Type B pancreatic cell (in vitro differentiated cells): ENCODE measurements at regions not wholly inside any gene's neighbourhood (a gene's known extent, or its start where the extent isn't known, plus 50 kb on each side); places are given as distances from the start of the nearest gene placed in this dataset.

ENCODE experiments used
- DNase-seq: peaks from one replicate; pipeline ENCODE4 v3.0.0; 2021; ENCODE audit warnings: mixed read lengths; ENCODE audit not compliant: unreplicated experiment; ENCODE audit errors: extremely low spot score
- H3K27ac Mint-ChIP-seq: 2 replicates; pipeline ENCODE4 v1.8.0; 2021; ENCODE audit warnings: mild to moderate bottlenecking, mixed read lengths
- H3K27me3 Mint-ChIP-seq: 2 replicates; pipeline ENCODE4 v1.8.0; 2021; ENCODE audit warnings: mixed read lengths
- H3K36me3 Mint-ChIP-seq: 2 replicates; pipeline ENCODE4 v1.8.0; 2021; ENCODE audit warnings: mixed read lengths
- H3K4me1 Mint-ChIP-seq: one replicate; pipeline ENCODE4 v1.8.0; 2021; ENCODE audit warnings: mixed read lengths; ENCODE audit not compliant: unreplicated experiment
- H3K4me3 Mint-ChIP-seq: 2 replicates; pipeline ENCODE4 v1.8.0; 2021; ENCODE audit warnings: mild to moderate bottlenecking, mixed read lengths
- H3K9me3 Mint-ChIP-seq: 2 replicates; pipeline ENCODE4 v1.8.0; 2021; ENCODE audit warnings: mixed read lengths
- CTCF ChIP-seq: fragments of 200-600 bp; sonication (generic); conservative IDR thresholded peaks from 2 replicates; pipeline ENCODE4 v1.5.0; 2021; ENCODE audit warnings: antibody characterized with exemption, mild to moderate bottlenecking

- Mint-ChIP-seq H3K36me3 (no peaks in the 10 kb centered on the region), H3K4me1 (no peaks in the 10 kb centered on the region), H3K27me3 (no peaks in the 10 kb centered on the region), H3K27ac (no peak overlapping the region), H3K4me3 (no peak overlapping the region), H3K9me3 (no peaks in the 10 kb centered on the region)
- TF ChIP-seq CTCF: no peak
- DNase-seq: no peak
Observed at GRCh38 chr4:115323106-115323707, 209.8 kb upstream of the NDST4 start.

DNA sequence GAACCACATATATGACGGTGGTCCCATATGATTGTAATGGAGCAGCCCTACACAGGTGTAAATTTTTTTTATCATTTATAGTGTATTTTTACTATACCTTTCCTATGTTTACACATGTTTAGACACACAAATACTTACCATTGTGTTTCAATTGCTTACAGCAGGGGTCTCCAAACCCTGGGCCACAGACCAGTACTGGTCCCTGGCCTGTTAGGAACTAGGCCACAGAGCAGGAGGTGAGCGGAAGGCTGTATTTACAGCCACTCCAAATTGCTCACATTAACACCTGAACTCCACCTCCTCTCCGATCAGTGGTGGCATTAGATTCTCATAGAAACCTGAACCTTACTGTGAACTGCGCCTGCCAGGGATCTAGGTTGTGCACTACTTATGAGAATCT, 201.8 kb upstream of the NDST4 start:
- no peak for TF ChIP-seq CTCF
- H3K4me3 Mint-ChIP-seq: no peak overlapping the region
- H3K4me1 Mint-ChIP-seq: no peaks in the 10 kb centered on the region
- DNase-seq: no peak
- no peaks in the 10 kb centered on the region for H3K36me3 Mint-ChIP-seq
- no peaks in the 10 kb centered on the region for H3K27me3 Mint-ChIP-seq
- no peaks in the 10 kb centered on the region for H3K9me3 Mint-ChIP-seq
- no peak overlapping the region for H3K27ac Mint-ChIP-seq

DNA sequence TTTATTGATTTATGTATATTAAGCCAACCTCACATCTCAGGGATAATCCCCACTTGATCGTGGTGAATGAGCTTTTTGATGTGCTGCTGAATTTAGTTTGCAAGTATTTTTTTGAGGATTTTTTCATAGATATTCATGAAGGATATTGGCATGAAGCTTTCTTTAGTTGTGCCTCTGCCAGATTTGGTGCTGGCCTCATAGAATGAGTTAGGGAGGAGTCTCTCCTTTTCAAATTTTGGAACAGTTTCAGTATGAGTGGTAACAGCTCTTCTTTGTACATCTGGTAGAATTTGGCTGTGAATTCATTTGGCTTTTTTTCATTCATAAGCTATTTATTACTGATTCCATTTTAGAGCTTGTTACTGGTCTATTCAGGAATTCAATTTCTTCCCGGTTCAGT, 197.2 kb upstream of the NDST4 start:
- H3K27me3 Mint-ChIP-seq: no peaks in the 10 kb centered on the region
- no peak for TF ChIP-seq CTCF
- no peak overlapping the region for H3K4me3 Mint-ChIP-seq
- no peaks in the 10 kb centered on the region for H3K9me3 Mint-ChIP-seq
- no peaks in the 10 kb centered on the region for H3K4me1 Mint-ChIP-seq
- H3K27ac Mint-ChIP-seq: no peak overlapping the region
- no peak for DNase-seq
- H3K36me3 Mint-ChIP-seq: no peaks in the 10 kb centered on the region

DNA sequence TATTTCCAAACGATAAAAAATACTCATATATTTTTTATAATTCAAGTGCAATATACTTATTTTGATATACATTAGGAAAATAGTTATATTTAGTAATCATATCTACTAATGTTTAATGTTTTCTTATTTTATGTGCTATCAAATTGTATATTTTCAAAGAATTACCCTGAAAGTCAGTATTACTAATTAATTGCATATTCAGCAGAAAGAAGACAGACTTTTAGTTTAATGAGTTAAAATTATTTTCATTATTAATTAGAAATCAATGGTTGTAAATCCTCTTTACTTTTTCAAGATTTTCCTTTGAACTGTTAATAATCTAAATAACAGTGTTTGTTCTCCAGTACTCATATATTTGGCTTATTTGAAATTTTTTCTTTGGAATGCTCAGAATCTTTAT, 181.3 kb upstream of the NDST4 start:
- peaks cover 6% of the 10 kb centered on the region for H3K4me1 Mint-ChIP-seq
- no peaks in the 10 kb centered on the region for H3K27me3 Mint-ChIP-seq
- no peak for DNase-seq
- TF ChIP-seq CTCF: no peak
- no peaks in the 10 kb centered on the region for H3K36me3 Mint-ChIP-seq
- H3K27ac Mint-ChIP-seq: no peak overlapping the region
- H3K9me3 Mint-ChIP-seq: no peaks in the 10 kb centered on the region
- H3K4me3 Mint-ChIP-seq: no peak overlapping the region

DNA sequence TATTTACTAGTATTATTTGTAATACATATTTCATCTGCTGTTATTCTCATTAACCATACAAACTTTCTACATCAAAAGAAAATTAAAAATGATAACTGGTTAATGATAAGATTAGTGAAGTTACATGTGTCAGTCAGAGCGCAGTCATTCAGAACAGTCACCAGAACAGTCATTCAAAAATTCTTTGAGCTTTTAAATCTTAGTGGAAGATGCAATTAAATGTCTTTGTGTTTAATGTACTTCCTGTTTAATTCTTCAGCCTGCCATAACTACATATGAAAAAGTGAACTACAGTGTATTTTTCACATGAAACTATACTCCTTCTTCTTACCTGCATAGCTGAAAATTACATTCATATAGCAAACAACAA, 179.7 kb upstream of the NDST4 start:
- no peak overlapping the region for H3K27ac Mint-ChIP-seq
- H3K4me3 Mint-ChIP-seq: no peak overlapping the region
- no peak for TF ChIP-seq CTCF
- peaks cover 6% of the 10 kb centered on the region for H3K4me1 Mint-ChIP-seq
- no peaks in the 10 kb centered on the region for H3K9me3 Mint-ChIP-seq
- no peak for DNase-seq
- no peaks in the 10 kb centered on the region for H3K36me3 Mint-ChIP-seq
- no peaks in the 10 kb centered on the region for H3K27me3 Mint-ChIP-seq
